Right cardiac atrium (tissue), 5 donors: ENCODE measurements at regions not wholly inside any gene's neighbourhood (a gene's known extent, or its start where the extent isn't known, plus 50 kb on each side); places are given as distances from the start of the nearest gene placed in this dataset.

Source experiments
- ATAC-seq, 2 donors: fragments of 200-7000 bp; cut with Tn5 transposase; one replicate each; pipeline versions ENCODE4 v1.8.0 to v1.9.1; 2020; ENCODE audit warnings: moderate library complexity in 2 of 2, mild to moderate bottlenecking in 1 of 2
- DNase-seq, 3 donors: peaks; one replicate each; pipeline ENCODE4 v3.0.0-alpha.2; 2020
- H3K27ac ChIP-seq: one replicate; pipeline ENCODE4 v1.5.1; 2013; ENCODE audit warnings: mild to moderate bottlenecking, low read length, control low read depth, moderate library complexity
- H3K27me3 ChIP-seq: one replicate; pipeline ENCODE4 v1.6.1; 2013; ENCODE audit not compliant: control insufficient read depth, insufficient read depth
- H3K4me1 ChIP-seq: one replicate; pipeline ENCODE4 v1.6.1; 2013; ENCODE audit warnings: low read length; ENCODE audit not compliant: control insufficient read depth, insufficient read depth
- H3K4me3 ChIP-seq: one replicate; pipeline ENCODE4 v1.5.1; 2013; ENCODE audit warnings: low read length, control low read depth
- H3K9me3 ChIP-seq: one replicate; pipeline ENCODE4 v1.6.1; 2013; ENCODE audit warnings: low read length; ENCODE audit not compliant: control insufficient read depth
- WGBS: extraction: QIAGEN DNeasy Blood & Tissue Kit; methylation state at CpG from one replicate; pipeline ENCODE4 v1.1.7; 2013; 5-methylcytosine and 5-hydroxymethylcytosine counted together
- intact Hi-C, 4 donors: fragments of 100-400 bp; cut with DNase I; formaldehyde crosslinking; loops; one replicate each; pipeline versions ENCODE4 v1.11.0 to v1.14.0; 2022 to 2023
- donor health status: healthy with polysubstance abuse.
- donor health status: DM: no; HTN: yes; CAD: no.
- donor health status: DM: no; HTN: no; CAD: no.
- donor health status: DM: no; HTN: yes; CAD: no; lungs with severe emphysema.
- donor health status: DM: yes; HTN: yes; CAD: no.

DNA sequence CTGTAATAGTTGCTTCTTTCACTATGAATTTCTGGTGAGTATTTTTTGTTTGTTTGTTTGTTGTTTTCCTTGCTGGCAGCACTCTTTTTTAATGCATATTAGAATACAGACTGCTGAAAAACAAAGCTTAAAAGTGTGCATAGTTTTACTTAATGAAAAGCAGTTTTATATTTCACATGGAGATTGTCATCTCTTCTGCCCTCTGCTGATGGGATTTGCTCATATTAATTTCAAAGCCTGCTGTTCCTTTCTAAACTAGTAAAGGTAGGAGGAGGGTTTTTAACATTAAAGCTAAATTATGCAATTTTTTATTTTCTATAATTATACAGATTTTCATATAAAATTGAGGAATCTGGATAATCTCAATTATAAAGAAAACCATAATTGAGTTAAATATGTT is 692.6 kb upstream of the SLITRK1 start:
- no peak for ATAC-seq
- no peaks in the 10 kb centered on the region for H3K4me1 ChIP-seq
- H3K27ac ChIP-seq: no peak overlapping the region
- DNase-seq: no peak
- H3K27me3 ChIP-seq: no peaks in the 10 kb centered on the region
- H3K9me3 ChIP-seq: no peaks in the 10 kb centered on the region
- intact Hi-C loops: no loop called here
- no peak overlapping the region for H3K4me3 ChIP-seq

DNA sequence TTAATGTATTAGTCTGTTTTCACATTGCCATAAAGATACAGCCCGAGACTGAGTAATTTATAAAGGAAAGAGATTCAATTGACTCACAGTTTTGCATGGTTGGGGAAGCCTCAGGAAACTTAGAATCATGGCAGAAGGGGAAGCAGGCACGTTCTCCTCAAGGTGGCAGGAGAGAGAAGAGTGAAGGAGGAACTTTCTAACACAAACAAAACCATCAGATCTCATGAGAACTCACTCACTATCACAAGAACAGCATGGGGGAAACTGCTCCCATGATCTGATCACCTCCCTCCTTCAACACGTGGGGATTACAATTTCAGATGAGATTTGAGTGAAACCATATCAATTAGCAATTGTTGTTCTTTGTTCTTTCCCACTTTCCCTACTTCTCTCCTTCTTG is 689.0 kb upstream of the SLITRK1 start:
- 43% methylated on average over 3 of the region's 3 CpGs for WGBS
- intact Hi-C loops: no loop called here
- Histone ChIP-seq H3K9me3 (no peaks in the 10 kb centered on the region), H3K4me3 (no peak overlapping the region), H3K27me3 (no peaks in the 10 kb centered on the region), H3K27ac (no peak overlapping the region), H3K4me1 (no peaks in the 10 kb centered on the region)
- DNase-seq (no peak), ATAC-seq (no peak)

DNA sequence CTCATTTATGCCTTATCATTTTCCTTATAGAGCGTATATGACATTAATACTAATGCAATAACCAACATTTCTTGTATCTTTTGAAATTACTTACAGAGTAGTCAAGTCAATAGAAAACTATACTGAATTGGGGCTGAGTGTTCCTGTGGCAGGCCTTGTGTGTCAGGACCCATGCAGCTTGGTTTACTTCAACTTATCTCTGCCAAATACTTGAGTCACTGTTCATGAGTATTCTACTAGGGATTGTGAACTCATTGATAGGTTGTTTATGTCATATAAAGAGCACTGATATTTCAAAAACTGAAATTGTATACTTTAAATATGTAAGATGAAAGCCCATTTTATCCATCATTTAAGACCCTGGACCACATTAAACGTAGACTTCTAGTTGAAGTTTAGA is 688.6 kb upstream of the SLITRK1 start:
- H3K9me3 ChIP-seq: no peaks in the 10 kb centered on the region
- WGBS: 86% methylated on average over 2 of the region's 2 CpGs
- H3K4me3 ChIP-seq: no peak overlapping the region
- H3K27me3 ChIP-seq: no peaks in the 10 kb centered on the region
- intact Hi-C loops: no loop called here
- ATAC-seq: no peak
- DNase-seq: no peak
- no peaks in the 10 kb centered on the region for H3K4me1 ChIP-seq
- no peak overlapping the region for H3K27ac ChIP-seq

DNA sequence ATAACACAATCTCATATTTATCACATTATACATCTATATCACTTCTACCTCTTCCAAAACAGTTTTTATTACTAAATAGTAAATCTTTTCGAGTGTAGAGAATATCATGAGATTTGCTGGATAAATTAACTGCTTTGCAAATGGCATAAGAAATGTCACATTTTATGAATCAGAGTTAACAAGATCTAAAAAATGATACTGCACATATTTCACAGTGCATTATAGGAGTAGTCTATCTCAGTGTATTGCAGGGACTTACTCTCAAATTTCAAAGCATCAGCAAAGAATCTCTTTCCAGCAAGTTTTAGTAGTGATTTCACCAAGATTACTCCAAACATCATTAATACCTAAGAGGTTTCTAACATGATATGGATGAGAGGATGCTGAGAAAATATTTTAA is 687.1 kb upstream of the SLITRK1 start:
- H3K4me3 ChIP-seq: no peak overlapping the region
- no peak for DNase-seq
- intact Hi-C loops: no loop called here
- WGBS: 69% methylated on average over 1 of the region's 1 CpG
- no peak for ATAC-seq
- H3K27me3 ChIP-seq: no peaks in the 10 kb centered on the region
- H3K4me1 ChIP-seq: no peaks in the 10 kb centered on the region
- H3K27ac ChIP-seq: no peak overlapping the region
- no peaks in the 10 kb centered on the region for H3K9me3 ChIP-seq

DNA sequence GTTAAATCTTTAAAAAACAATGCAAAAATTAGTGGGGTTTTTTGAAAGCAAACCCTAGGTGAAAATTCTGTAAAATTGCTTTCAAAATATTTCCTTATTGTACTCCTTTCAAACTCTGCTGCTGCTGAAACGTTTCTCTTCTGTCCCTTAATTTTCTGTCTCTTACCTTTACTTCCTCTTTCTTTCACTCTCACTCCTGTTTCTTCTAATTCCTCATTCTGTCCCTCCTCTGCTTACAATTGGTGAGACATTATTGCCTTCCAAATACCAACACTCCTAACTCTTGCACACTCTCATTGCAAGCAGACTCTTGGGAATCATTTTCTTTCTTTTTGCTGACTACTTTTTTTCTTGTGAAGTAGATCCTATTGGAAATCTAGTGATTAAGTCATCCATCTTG is 685.6 kb upstream of the SLITRK1 start:
- ATAC-seq: no peak
- no peaks in the 10 kb centered on the region for H3K9me3 ChIP-seq
- intact Hi-C loops: no loop called here
- no peaks in the 10 kb centered on the region for H3K27me3 ChIP-seq
- H3K27ac ChIP-seq: no peak overlapping the region
- H3K4me1 ChIP-seq: no peaks in the 10 kb centered on the region
- WGBS: 28% methylated on average over 1 of the region's 1 CpG
- no peak for DNase-seq
- H3K4me3 ChIP-seq: no peak overlapping the region

DNA sequence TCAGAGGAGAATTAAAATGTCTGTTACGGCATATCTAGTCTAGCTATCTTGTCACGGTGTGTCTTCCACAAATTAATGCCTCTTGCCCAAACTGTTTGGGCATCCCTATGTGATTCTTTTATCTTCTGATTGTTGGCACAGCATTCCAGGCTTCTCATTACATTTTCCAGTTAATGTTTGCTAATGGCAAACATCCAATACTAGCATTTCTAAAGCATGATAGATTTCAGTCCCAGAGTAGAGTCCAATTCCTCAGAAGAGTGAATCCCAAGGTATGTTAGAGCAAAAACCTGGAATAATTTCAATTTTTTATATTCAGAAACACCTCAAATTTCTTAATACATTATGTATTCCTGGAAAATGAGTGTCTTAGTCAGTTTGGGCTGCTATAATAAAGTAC is 684.5 kb upstream of the SLITRK1 start:
- H3K4me3 ChIP-seq: no peak overlapping the region
- no peaks in the 10 kb centered on the region for H3K27me3 ChIP-seq
- ATAC-seq: no peak
- no peak overlapping the region for H3K27ac ChIP-seq
- 81% methylated on average over 2 of the region's 2 CpGs for WGBS
- no peaks in the 10 kb centered on the region for H3K4me1 ChIP-seq
- intact Hi-C loops: no loop called here
- no peak for DNase-seq
- no peaks in the 10 kb centered on the region for H3K9me3 ChIP-seq

DNA sequence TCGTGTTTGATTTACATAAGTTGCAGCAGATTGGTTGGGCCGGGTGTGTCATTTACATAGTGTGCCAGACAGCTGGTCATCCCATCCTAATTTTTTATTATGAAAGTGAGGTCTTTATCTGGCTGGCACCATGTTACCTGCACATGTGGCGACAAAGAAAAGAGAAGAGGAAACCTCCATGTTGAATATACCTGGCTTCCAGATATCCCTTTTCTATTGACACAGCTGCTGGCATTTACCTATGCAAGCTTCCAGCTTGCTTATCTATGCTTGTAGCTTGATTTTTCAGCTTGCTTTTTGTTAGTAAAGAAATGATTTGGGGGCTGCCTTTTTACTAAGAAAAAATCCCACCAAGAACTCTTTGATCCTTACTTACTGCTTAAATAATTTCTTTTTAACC is 681.3 kb upstream of the SLITRK1 start:
- intact Hi-C loops: no loop called here
- no peak overlapping the region for H3K27ac ChIP-seq
- WGBS: 82% methylated on average over 3 of the region's 3 CpGs

DNA sequence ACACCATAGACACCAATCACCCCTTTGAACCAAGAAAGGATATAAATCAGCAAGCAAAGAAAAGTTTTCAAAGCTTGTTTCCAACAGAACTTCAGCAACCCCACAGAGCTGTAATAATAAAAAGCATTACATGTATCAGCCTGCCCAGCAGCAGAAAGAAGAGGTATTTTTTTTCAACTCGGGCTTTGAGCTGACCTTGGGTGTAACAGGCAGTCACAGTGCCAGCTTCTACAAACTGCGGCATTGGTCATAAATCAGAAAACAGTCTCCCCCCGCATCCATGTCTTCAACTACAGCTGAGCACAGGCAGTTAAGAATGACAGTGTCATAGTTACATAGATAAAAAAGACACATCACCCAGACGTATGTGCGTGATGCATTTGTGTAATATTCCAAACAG is 671.0 kb upstream of the SLITRK1 start:
- no peak overlapping the region for H3K27ac ChIP-seq
- H3K4me1 ChIP-seq: no peaks in the 10 kb centered on the region
- ATAC-seq (no peak), DNase-seq (no peak)
- no peak overlapping the region for H3K4me3 ChIP-seq
- 49% methylated on average over 5 of the region's 5 CpGs for WGBS
- no peaks in the 10 kb centered on the region for H3K27me3 ChIP-seq
- intact Hi-C loops: no loop called here
- H3K9me3 ChIP-seq: no peaks in the 10 kb centered on the region

More for the DNA sequence above, 681.3 kb upstream of the SLITRK1 start:
- no peaks in the 10 kb centered on the region for H3K27me3 ChIP-seq
- no peak for DNase-seq
- ATAC-seq: no peak
- H3K4me3 ChIP-seq: no peak overlapping the region
- no peaks in the 10 kb centered on the region for H3K4me1 ChIP-seq
- no peaks in the 10 kb centered on the region for H3K9me3 ChIP-seq

DNA sequence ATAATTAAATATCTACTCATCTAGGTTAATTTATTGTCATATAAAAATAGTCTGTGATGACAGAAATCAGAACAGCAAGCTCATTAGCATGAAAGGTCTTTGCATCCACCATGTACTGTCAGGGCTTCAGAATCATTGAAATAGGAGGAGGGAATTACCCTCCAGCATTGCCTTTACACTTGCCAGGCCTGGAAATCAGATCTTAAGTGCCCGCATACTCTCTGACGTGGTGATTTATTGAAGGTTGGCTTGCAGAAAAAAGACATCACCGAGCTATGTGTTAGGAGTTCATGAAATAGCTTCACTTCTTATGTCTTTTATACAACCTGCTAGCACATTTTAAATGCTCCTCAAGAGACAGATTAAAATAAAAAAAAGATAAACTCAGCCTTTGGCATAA is 661.7 kb upstream of the SLITRK1 start:
- ATAC-seq (no peak), DNase-seq (no peak)
- H3K27me3 ChIP-seq: no peaks in the 10 kb centered on the region
- H3K9me3 ChIP-seq: no peaks in the 10 kb centered on the region
- WGBS: 84% methylated on average over 3 of the region's 3 CpGs
- H3K27ac ChIP-seq: no peak overlapping the region
- intact Hi-C loops: no loop called here
- H3K4me3 ChIP-seq: no peak overlapping the region
- no peaks in the 10 kb centered on the region for H3K4me1 ChIP-seq

DNA sequence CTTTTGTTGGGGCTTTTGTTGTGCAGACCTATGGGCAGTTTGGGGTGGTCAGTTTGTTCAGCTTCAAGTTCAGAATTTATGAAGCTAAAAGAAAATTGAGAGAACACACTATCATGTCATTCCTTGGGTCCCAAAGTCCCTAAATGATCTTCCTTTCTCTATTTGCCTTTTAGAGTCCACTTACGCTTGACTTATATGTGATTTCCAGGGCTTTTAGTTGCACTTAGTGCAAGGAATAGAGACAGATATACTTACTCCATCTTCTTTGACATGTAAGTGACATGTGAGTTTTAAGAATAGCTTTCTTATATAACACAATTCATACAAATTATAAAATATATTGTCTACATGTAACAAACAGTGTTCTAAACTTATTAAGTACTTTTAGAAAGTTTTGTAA is 660.1 kb upstream of the SLITRK1 start:
- Histone ChIP-seq H3K4me1 (no peaks in the 10 kb centered on the region), H3K27ac (no peak overlapping the region), H3K9me3 (no peaks in the 10 kb centered on the region), H3K4me3 (no peak overlapping the region), H3K27me3 (no peaks in the 10 kb centered on the region)
- intact Hi-C loops: no loop called here
- DNase-seq (no peak), ATAC-seq (no peak)
- WGBS: 46% methylated on average over 1 of the region's 1 CpG

DNA sequence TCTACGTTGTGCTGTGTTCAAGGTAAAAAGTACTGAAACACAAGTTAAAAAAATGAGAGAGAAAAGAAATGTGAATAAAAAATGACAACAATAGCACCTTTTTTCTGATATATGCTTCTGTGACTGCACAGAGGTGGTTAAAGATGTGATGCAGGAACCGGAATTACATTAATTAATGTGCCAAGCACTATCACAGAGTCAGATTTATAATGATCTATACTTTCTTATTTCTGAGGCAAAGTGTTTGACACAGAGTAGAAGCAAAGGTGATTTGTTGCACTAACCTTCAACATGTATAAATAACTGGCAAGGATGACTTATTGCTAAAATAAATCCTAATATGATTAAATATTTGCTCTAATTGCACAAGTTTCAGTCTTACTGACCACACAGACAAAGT is 654.6 kb upstream of the SLITRK1 start:
- Histone ChIP-seq H3K9me3 (no peaks in the 10 kb centered on the region), H3K27ac (no peak overlapping the region), H3K4me3 (no peak overlapping the region), H3K27me3 (no peaks in the 10 kb centered on the region), H3K4me1 (no peaks in the 10 kb centered on the region)
- intact Hi-C loops: no loop called here
- 77% methylated on average over 2 of the region's 2 CpGs for WGBS
- no peak for DNase-seq
- ATAC-seq: no peak

DNA sequence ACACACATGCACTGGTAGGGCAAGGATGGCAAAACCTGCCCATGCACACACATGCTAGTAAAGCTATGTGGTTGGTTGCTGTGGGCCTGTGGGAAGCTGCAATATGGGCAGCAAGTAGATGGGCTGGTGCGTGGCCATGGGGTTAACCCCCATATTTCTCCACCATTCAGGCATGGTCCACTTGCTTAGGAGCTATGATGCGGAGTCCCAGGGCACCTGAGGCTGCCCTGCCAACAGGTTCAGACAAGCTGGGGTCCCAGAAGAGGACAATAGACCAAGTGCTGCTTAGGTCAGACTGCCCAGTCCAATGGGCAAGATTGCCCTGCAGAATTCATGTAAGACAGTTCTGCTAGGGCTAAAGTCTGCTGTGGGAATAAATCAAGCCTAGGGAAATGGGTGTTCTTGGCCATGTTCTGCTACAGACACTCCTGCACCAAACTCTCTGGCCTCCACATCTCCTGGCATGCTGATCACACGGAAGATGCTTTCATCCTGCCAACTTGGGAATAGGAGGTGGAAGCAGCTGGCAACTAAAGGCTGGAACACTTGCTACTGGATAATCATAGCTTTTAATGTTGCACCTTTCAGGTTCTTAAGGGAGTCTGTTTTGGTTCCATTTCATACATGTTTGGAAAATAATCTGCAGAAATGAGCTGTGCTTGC is 646.3 kb upstream of the SLITRK1 start:
- Histone ChIP-seq H3K27me3 (no peaks in the 10 kb centered on the region), H3K27ac (no peak overlapping the region), H3K9me3 (no peaks in the 10 kb centered on the region), H3K4me3 (no peak overlapping the region), H3K4me1 (no peaks in the 10 kb centered on the region)
- WGBS: 83% methylated on average over 3 of the region's 3 CpGs
- ATAC-seq: no peak
- no peak for DNase-seq
- intact Hi-C loops: no loop called here
